GM21367 (cell line): ENCODE measurements at regions not wholly inside any gene's neighbourhood (a gene's known extent, or its start where the extent isn't known, plus 50 kb on each side); places are given as distances from the start of the nearest gene placed in this dataset.

ENCODE experiments used
- ATAC-seq: cut with Tn5 transposase; IDR thresholded peaks from one replicate; pipeline ENCODE4 v1.9.1; 2021; ENCODE audit not compliant: unreplicated experiment

DNA sequence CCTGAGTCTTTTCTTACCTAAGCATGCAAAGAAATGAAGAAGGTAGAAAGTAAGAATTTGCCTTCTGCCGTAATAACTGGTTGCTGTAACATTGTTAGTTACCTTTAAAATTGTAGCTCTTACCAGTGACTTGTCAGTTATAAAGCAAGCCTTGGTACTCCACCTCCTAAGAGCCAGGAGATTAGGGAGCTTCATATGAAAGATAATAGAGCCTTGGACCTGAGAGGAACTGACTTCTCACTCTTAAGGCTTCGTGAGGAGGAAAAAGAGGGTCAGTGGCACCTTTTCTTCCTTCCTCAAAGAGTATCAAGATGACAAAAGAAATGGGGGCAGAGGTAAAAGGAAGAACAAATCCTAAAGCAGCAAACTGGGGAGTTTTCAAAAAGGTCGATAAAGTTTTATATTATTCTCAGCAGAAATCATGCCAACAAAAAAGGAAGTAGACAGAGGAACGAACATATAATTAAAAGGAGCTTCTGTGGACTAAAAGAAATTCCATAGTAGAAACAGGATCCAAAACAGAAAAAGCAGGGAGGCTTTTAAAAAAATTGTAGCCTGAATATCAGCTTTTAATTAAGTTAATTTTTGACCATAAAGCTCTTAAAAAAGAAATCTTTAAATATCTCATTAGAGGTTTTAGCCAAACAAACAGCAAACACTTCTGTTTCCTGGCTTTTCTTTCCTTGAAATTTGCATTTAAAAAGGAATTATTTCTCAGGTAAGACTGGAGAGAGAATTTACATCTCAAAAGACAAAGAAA, 847.1 kb upstream of the ALCAM start:
- no peak for ATAC-seq

DNA sequence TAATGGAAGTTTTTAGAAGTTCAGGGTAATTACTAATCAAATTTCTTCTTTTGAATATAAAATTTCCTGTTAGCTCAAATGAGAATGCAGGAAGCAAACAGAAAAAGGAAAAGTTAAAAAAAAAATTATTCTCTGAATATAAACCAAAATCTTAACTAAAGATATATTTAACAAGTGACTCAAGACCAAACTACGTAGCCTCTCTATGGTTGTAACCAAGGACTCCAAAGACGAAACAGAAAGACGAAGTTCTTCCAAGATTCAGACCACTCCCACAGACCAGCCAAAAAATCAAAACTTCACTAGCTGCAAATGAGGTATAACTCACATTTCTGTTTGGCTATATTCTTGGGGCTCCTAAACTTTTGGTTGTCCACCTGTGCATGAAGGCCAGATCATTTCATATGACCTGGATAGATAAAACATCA, 846.5 kb upstream of the ALCAM start:
- peak; percentile 43 for ATAC-seq

DNA sequence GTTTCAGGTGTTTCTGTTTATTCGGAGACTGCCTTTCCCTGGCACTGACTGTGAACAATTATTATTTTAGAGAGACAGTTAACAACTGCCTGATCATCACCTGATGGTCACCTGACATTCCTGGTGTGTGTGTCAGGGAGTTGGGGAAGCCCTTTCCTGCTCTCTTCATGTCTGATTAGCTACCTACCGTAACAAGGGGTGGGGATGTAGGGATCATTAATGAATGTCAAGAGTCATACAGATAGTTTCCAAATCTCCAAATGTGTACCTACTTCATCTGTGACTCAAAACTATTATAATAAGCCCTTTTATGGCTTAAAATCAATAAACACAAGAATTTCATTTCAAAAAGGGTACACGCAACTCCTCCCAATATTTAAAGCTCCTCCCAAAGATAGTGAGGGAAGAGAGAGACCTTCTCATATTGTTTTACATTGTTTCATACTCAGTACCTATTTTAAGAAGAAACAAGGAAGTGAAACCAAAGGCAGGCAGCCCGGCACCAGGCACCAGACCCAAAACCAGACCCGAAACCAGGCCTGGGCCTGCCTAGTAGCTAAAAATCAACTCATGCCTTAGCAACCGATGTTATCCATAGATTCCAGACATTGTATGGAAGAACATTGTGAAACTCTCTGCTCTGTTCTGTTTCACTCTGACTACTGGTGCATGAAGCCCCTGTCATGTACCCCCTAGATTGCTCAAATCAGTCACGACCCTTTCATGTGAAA, 844.9 kb upstream of the ALCAM start:
- ATAC-seq, result peak; percentile 37

DNA sequence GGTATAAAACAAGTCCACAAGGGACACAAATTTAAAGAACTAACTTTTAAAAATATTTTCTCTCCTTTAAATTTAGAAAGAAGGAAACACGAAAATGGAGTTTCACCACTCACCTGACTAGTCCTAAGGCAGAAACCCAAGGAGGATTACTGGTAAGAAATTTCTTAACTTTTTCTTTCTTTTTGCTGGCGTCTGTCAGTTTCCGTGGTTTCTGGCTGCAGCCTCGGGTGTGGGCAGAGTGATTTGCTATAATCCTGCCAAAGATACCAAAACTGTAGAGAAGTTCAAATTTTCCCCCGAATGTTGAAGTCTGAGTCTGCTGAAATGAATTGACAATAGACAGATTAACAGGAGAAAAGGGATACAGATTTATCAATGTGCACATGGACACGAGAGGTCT, 843.6 kb upstream of the ALCAM start:
- ATAC-seq, result no peak

DNA sequence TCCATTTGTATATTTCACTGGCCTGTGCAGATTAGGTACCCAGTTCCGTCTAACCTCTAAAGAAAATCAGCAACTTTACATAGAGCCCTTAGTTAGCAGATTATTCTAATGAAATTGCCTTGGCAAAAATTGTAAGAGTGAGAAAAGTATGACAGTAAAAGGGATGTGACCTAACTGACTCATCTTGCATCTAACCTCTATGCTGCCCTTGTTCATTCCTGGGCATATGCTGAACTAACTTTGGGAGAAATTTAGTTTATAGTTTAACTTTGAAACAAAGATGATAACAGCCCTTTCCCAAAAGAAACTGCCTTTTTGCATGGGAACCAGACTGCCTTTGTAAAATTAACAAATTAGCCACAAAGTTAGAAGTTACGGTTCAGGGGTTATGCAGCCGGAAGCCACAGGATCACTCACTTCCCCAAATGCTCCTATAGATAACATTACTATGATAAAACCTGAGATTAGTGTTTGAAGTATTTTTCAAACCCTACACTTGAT, 839.8 kb upstream of the ALCAM start:
- peak; percentile 87 for ATAC-seq

DNA sequence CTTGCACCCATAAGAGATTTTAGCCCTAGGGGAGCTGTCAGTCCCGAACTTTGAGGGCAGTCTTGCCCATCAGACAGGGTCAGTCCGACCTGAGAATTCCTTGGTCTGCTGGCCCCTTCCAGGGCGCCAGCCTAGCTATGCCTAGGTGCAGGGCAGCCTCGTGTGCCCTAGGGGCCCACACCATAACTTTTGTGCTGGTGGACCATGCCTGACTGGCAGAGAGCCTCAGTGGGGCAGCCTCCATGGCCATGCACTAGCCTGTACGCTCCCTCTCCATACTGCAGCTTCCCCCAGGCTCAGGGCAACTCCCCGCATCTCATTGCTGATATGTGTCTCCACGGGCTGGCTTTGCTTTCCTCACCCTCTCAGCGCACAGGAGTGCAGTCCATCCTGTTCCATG, 835.8 kb upstream of the ALCAM start:
- no peak for ATAC-seq

- ATAC-seq, result no peak
Measured at GRCh38 chr3:104536715-104537114, 830.0 kb upstream of the ALCAM start.

DNA sequence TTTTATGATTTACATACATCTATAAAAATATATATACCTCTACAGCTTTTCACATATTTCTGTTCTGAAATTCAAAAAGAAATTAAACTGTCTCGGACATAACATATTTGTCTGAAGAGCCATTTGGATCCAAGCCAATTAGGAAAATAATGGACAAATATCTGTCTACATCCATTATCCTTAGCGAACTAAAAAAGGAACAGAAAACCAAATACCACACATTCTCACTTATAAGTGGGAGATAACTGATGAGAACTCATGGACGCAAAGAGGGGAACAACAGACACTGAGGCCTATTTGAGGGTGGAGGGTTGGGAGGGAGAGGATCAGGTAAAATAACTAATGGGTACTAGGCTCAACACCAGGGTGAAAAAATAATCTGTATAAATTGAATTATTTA, 829.4 kb upstream of the ALCAM start:
- no peak for ATAC-seq

DNA sequence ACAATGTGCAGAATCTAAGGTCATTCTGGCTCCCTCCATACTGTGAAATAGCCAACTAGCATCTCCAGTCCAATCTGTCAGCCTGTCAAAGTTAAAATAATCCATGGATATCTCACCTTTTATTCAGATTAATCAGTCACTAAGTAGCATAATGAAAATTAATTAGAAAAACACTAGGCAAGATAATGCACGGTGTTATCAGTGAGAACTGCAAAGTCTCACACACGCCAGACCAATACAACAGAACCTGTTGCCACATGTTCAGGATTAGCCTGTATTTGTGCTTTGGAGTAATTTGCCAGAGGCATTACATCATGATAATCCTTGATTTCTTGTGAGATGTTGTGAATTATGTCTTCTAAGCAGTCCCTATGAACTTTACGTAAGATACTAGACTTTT, 820.4 kb upstream of the ALCAM start:
- no peak for ATAC-seq

DNA sequence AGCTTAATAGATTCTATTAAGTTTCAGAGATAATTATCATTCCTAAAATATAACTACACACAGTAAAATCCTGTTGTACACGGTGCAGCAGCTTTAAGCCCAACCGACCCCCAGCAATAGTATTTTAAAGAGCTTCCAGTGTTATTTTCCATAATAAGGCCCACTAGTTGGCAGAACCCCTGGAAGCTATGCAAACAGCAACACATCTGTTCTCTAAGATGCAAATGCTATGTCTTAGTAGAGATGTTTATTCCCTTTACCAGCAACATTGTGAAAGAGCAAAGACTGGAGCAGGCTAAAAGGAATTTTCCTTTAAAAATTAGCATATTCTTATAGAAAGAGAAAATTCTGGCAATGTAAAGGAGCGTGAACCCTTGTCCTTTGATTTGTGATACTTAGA, 819.7 kb upstream of the ALCAM start:
- no peak for ATAC-seq

- ATAC-seq, result no peak
Measured at GRCh38 chr3:104548401-104548800, 818.3 kb upstream of the ALCAM start.

DNA sequence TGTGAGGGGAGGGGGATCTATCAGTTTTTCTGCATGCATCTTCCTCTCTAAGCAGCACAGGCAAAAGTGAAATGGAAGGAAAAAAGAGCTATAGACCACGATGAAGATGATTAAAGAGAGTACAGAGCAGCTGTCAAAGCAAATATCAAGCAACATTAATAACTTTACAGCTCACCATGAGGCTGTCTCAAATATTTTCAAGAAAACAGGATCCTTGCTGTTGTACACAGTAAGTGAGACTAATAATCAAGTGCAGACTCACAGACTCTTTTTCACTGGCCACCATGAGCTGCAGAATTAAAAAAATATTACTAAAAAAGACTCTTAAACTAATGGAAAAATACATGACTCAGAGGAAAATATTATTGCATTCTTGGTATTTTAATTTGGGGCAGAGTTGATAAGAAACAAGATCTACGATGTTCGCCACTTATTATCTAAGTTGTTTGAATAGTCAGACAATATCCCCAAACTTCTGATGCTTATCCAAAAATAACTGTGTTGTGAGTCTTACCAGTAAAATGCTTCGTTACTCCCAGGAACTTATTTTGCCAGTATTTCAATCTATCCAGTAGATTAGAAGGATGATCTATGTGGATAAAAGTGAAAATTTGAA, 817.5 kb upstream of the ALCAM start:
- no peak for ATAC-seq

DNA sequence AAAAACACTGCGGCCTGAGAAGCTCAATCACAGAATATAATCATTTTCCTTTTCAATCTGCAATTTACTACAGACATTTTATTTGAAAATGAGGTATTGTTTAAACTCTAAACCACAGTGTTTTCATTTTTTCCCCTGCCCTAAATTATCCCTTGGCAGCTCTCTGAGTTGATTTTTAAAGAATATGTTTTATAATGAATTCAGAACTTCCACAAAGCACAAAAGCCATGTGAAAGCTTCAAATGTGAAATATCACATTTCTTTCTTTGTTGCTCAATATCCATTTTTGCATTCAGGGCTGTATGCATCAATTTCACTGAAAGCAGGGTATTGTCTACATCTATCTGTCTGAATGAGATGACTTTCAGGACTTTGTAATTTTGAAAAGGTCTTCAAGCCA, 813.6 kb upstream of the ALCAM start:
- no peak for ATAC-seq

DNA sequence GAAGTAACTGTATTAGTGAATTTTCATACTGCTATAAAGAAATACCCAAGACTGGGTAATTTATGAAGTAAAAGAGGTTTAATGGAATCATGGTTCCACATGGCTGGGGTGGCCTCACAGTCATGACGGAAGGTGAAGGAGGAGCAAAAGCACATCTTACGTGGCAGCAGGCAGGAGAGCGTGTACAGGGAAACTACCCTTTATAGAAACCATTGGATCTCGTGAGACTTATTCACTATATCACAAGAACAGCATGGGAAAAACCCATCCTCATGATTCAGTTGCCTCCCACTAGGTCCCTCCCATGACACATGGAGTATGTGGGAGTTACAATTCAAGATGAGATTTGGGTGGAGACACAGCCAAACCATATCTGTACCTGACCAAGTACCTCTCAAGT, 812.3 kb upstream of the ALCAM start:
- ATAC-seq, result no peak

- ATAC-seq, result no peak
Measured at GRCh38 chr3:104555728-104556127, 811.0 kb upstream of the ALCAM start.

DNA sequence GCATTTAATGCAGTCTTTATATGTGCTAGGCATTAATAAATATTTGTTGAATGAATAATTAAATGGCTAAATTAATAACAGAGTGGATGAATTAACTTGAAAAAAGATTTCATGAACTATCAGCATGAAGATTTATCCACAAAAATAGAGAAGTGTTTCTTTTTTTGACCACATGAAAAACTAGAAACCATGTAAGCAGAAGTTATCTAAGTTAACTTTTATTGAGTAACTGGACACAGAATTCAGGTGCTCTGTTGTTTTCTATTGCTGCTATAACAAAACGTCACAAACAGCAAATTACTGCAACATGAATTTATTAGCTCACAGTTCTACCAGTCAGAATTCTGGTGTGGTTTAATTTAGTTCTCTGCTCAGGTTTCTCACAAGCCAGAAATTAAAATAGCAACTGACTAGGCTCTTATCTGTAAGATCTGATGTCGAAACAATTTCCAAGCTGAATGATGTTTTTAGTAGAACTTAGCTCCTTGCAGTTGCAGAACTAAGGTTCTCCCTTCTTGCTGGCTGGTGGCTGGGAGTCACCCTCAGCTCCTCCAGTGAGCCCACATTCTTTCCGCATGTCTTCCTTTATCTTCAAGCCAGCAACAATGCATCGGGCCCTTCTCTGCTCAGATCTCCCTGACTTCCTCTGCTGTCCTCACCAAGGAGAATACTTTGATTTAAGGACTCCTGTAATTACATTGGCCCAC, 810.2 kb upstream of the ALCAM start:
- no peak for ATAC-seq

- ATAC-seq, result no peak
Measured at GRCh38 chr3:104561324-104561723, 805.4 kb upstream of the ALCAM start.

DNA sequence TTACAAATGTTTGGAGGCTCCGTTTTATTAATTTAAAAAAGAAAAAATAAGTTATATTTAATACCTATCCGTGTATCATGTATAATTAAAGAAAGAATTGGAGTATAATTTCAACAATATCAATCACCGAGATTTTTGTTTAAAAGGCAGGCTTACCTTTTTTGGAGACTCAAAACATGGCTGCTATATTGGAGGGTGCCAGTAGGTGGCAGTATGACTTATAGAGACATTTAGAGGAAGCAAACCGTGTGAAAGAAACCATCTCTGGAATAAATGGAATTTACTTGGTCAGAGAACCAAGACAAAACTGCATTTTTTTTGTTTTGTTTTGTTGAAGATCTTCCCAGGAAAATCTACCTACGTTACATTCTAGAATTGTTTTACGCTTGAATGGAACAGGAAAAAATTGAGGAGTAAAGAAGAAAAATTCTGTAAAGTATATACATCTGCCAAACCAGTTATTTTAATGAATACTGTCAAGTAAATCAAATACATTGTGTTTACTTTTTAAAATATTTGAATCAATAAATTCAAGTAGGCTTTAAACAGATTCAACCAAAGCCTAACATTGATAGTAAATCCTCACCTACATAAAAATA, 802.6 kb upstream of the ALCAM start:
- ATAC-seq, result no peak

GRCh38 chr3:104566054-104566453, 800.7 kb upstream of the ALCAM start:
- ATAC-seq, result no peak

GRCh38 chr3:104575634-104576033, 791.1 kb upstream of the ALCAM start:
- no peak for ATAC-seq

GRCh38 chr3:104578558-104578957, 788.2 kb upstream of the ALCAM start:
- ATAC-seq, result no peak
